ENCODE measurements at regions not wholly inside any gene's neighbourhood (a gene's known extent, or its start where the extent isn't known, plus 50 kb on each side); places are given as distances from the start of the nearest gene placed in this dataset.

GRCh38 chr10:100661520-100661919 lies 83.9 kb upstream of the PAX2 start:
- FAIRE-seq: no peak
- DNase-seq (ENCODE audit: low read depth, low spot score): no peak
- dilution Hi-C loops (cut with MboI; ENCODE audit: extremely low pct_ligation_motif_present, low sequenced_read_pairs): no loop called here
- Histone ChIP-seq H4K20me1 (ENCODE audit: control insufficient read depth, extremely low read depth, insufficient read depth, low read length) (no peaks in the 10 kb centered on the region), H3K9ac (ENCODE audit: control insufficient read depth, extremely low read depth, insufficient read depth, low read length) (no peak overlapping the region), H2AFZ (ENCODE audit: control insufficient read depth, low read length) (no peak overlapping the region), H3K79me2 (ENCODE audit: control insufficient read depth, insufficient read depth, low read length) (no peaks in the 10 kb centered on the region), H3K4me2 (ENCODE audit: control insufficient read depth, extremely low read depth, insufficient read depth, low read depth, low read length) (no peak overlapping the region), H3K9me1 (ENCODE audit: control insufficient read depth, extremely low read depth, insufficient read depth, low read length) (no peaks in the 10 kb centered on the region), H3K27me3 (ENCODE audit: control insufficient read depth, extremely low read depth, insufficient read depth, low read length) (peaks cover 47% of the 10 kb centered on the region), H3K9me3 (ENCODE audit: control insufficient read depth, low read depth, low read length) (peaks cover 3% of the 10 kb centered on the region), H3K4me3 (ENCODE audit: control insufficient read depth in 2 of 3, extremely low read depth in 1 of 3, insufficient read depth in 2 of 3, low read depth in 1 of 3, low read length in 3 of 3) (no peak overlapping the region), H3K36me3 (ENCODE audit: control insufficient read depth in 2 of 2, extremely low read depth in 1 of 2, insufficient read depth in 2 of 2, low read length in 2 of 2) (no peaks in the 10 kb centered on the region), H3K4me1 (ENCODE audit: control insufficient read depth, extremely low read depth, insufficient read depth, low read length) (no peaks in the 10 kb centered on the region), H3K27ac (ENCODE audit: control insufficient read depth, insufficient read depth, low read length) (no peak overlapping the region)
- TF ChIP-seq EZH2 (IDR thresholded peaks at IDR 0.05; ENCODE audit: low read length): no peak
- TF ChIP-seq, protein P1, sequence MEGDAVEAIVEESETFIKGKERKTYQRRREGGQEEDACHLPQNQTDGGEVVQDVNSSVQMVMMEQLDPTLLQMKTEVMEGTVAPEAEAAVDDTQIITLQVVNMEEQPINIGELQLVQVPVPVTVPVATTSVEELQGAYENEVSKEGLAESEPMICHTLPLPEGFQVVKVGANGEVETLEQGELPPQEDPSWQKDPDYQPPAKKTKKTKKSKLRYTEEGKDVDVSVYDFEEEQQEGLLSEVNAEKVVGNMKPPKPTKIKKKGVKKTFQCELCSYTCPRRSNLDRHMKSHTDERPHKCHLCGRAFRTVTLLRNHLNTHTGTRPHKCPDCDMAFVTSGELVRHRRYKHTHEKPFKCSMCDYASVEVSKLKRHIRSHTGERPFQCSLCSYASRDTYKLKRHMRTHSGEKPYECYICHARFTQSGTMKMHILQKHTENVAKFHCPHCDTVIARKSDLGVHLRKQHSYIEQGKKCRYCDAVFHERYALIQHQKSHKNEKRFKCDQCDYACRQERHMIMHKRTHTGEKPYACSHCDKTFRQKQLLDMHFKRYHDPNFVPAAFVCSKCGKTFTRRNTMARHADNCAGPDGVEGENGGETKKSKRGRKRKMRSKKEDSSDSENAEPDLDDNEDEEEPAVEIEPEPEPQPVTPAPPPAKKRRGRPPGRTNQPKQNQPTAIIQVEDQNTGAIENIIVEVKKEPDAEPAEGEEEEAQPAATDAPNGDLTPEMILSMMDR (optimal IDR thresholded peaks at IDR 0.05 in 1 of 3, IDR thresholded peaks at IDR 0.05 in 1 of 3, conservative IDR thresholded peaks at IDR 0.05 in 1 of 3; ENCODE audit: extremely low read depth in 1 of 3, insufficient read depth in 2 of 3, low read length in 3 of 3): no peak

GRCh38 chr10:100662067-100662466 lies 83.3 kb upstream of the PAX2 start:
- dilution Hi-C loops (cut with MboI; ENCODE audit: extremely low pct_ligation_motif_present, low sequenced_read_pairs): no loop called here
- Histone ChIP-seq H3K36me3 (ENCODE audit: control insufficient read depth in 2 of 2, extremely low read depth in 1 of 2, insufficient read depth in 2 of 2, low read length in 2 of 2) (no peaks in the 10 kb centered on the region), H4K20me1 (ENCODE audit: control insufficient read depth, extremely low read depth, insufficient read depth, low read length) (no peaks in the 10 kb centered on the region), H3K9me3 (ENCODE audit: control insufficient read depth, low read depth, low read length) (peaks cover 3% of the 10 kb centered on the region), H3K4me3 (ENCODE audit: control insufficient read depth in 2 of 3, extremely low read depth in 1 of 3, insufficient read depth in 2 of 3, low read depth in 1 of 3, low read length in 3 of 3) (no peak overlapping the region), H3K4me2 (ENCODE audit: control insufficient read depth, extremely low read depth, insufficient read depth, low read depth, low read length) (no peak overlapping the region), H3K9ac (ENCODE audit: control insufficient read depth, extremely low read depth, insufficient read depth, low read length) (no peak overlapping the region), H3K27ac (ENCODE audit: control insufficient read depth, insufficient read depth, low read length) (no peak overlapping the region), H2AFZ (ENCODE audit: control insufficient read depth, low read length) (no peak overlapping the region), H3K27me3 (ENCODE audit: control insufficient read depth, extremely low read depth, insufficient read depth, low read length) (peaks cover 43% of the 10 kb centered on the region), H3K79me2 (ENCODE audit: control insufficient read depth, insufficient read depth, low read length) (no peaks in the 10 kb centered on the region), H3K9me1 (ENCODE audit: control insufficient read depth, extremely low read depth, insufficient read depth, low read length) (no peaks in the 10 kb centered on the region), H3K4me1 (ENCODE audit: control insufficient read depth, extremely low read depth, insufficient read depth, low read length) (no peaks in the 10 kb centered on the region)
- DNase-seq (ENCODE audit: low read depth, low spot score): no peak
- TF ChIP-seq EZH2 (IDR thresholded peaks at IDR 0.05; ENCODE audit: low read length): no peak
- TF ChIP-seq, protein P1 (optimal IDR thresholded peaks at IDR 0.05 in 1 of 3, IDR thresholded peaks at IDR 0.05 in 1 of 3, conservative IDR thresholded peaks at IDR 0.05 in 1 of 3; ENCODE audit: extremely low read depth in 1 of 3, insufficient read depth in 2 of 3, low read length in 3 of 3): no peak
- no peak for FAIRE-seq
